ENCODE measurements at regions not wholly inside any gene's neighbourhood (a gene's known extent, or its start where the extent isn't known, plus 50 kb on each side); places are given as distances from the start of the nearest gene placed in this dataset.

DNA sequence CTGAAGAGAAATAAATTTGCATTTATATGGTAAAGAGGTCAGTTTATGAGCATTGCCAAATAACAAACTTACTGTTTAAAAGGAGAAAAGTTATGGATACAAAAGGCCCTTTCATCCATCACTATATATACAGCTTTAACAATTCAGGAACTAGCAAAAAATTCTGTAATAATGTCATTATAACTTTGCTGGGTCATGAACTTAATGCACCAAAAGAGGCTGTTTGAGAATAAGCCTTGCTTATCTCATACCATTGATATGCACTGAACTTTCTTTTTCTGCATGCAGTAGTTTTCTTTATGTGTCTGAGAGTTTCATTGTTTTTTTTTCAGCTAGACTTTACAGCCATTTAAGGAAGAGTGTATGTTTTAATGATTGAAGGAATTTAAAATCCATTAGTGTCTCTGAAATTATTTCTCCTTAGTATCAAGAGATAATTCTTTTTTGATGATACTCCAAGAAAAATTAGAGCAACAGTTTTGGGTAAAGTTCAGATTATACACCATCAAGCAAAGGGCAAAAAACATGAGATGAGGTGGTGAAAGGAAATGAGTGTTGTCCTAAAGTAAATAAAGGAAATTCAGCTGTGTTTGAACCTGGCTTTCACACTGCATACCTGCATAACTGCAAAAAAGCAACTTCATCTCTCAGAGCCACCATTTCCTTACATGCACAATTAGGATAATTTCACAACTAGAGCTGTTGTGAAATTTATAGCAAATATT lies 188.2 kb upstream of the ANO3 start:
- Histone ChIP-seq H3K27me3 (ENCODE audit: insufficient read depth, low read length, poor library complexity) (no peaks in the 10 kb centered on the region), H3K79me2 (ENCODE audit: insufficient read depth, low read length) (no peaks in the 10 kb centered on the region), H3K4me2 (ENCODE audit: insufficient read depth, low read length) (no peak overlapping the region), H3K9ac (ENCODE audit: low read depth, low read length) (no peak overlapping the region), H3K4me3 (ENCODE audit: low read depth in 1 of 2, low read length in 2 of 2) (no peak overlapping the region), H3K27ac (ENCODE audit: low read length) (no peak overlapping the region), H3K4me1 (ENCODE audit: insufficient read depth, low read length) (no peaks in the 10 kb centered on the region), H4K20me1 (ENCODE audit: insufficient read depth, low read length) (no peaks in the 10 kb centered on the region), H2AFZ (ENCODE audit: low read depth, low read length) (no peak overlapping the region), H3K9me3 (ENCODE audit: insufficient read depth, low read length, severe bottlenecking) (no peaks in the 10 kb centered on the region), H3K36me3 (ENCODE audit: insufficient read depth, low read length) (no peaks in the 10 kb centered on the region)
- DNase-seq (no peak), ATAC-seq (ENCODE audit: insufficient read depth, low read depth) (no peak)
- no peak for TF ChIP-seq EZH2 (IDR thresholded peaks at IDR 0.05; ENCODE audit: borderline replicate concordance, low read depth, low read length, severe bottlenecking)
- TF ChIP-seq, protein P1, sequence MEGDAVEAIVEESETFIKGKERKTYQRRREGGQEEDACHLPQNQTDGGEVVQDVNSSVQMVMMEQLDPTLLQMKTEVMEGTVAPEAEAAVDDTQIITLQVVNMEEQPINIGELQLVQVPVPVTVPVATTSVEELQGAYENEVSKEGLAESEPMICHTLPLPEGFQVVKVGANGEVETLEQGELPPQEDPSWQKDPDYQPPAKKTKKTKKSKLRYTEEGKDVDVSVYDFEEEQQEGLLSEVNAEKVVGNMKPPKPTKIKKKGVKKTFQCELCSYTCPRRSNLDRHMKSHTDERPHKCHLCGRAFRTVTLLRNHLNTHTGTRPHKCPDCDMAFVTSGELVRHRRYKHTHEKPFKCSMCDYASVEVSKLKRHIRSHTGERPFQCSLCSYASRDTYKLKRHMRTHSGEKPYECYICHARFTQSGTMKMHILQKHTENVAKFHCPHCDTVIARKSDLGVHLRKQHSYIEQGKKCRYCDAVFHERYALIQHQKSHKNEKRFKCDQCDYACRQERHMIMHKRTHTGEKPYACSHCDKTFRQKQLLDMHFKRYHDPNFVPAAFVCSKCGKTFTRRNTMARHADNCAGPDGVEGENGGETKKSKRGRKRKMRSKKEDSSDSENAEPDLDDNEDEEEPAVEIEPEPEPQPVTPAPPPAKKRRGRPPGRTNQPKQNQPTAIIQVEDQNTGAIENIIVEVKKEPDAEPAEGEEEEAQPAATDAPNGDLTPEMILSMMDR (IDR thresholded peaks at IDR 0.05; ENCODE audit: borderline replicate concordance, extremely low read depth, low read length, poor library complexity, severe bottlenecking): no peak

DNA sequence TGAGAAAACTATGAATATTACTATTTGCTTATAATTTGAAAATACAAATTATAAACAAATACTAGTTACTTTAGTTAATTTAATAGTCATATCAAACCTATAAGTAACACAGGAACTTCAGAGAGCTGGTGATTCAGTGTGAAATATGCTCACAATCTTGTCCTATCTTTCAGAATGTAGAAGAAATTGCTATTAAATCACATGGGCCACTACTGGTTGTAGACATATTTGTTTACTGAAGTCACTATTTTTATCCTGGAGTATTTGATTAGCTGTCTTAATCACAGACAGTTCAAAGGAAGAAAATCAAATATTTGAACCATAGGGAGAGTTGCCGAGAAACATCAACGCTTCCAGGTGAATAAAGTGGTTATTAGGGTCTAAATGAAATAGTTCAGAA lies 187.6 kb upstream of the ANO3 start:
- H3K4me2 ChIP-seq (ENCODE audit: insufficient read depth, low read length): no peak overlapping the region
- H3K27ac ChIP-seq (ENCODE audit: low read length): no peak overlapping the region
- no peaks in the 10 kb centered on the region for H3K79me2 ChIP-seq (ENCODE audit: insufficient read depth, low read length)
- no peak overlapping the region for H2AFZ ChIP-seq (ENCODE audit: low read depth, low read length)
- no peak for DNase-seq
- no peaks in the 10 kb centered on the region for H3K36me3 ChIP-seq (ENCODE audit: insufficient read depth, low read length)
- H3K4me3 ChIP-seq (ENCODE audit: low read depth in 1 of 2, low read length in 2 of 2): no peak overlapping the region
- no peaks in the 10 kb centered on the region for H4K20me1 ChIP-seq (ENCODE audit: insufficient read depth, low read length)
- H3K27me3 ChIP-seq (ENCODE audit: insufficient read depth, low read length, poor library complexity): no peaks in the 10 kb centered on the region
- TF ChIP-seq EZH2 (IDR thresholded peaks at IDR 0.05; ENCODE audit: borderline replicate concordance, low read depth, low read length, severe bottlenecking): no peak
- TF ChIP-seq, protein P1 (IDR thresholded peaks at IDR 0.05; ENCODE audit: borderline replicate concordance, extremely low read depth, low read length, poor library complexity, severe bottlenecking): no peak
- no peak for ATAC-seq (ENCODE audit: insufficient read depth, low read depth)
- H3K9me3 ChIP-seq (ENCODE audit: insufficient read depth, low read length, severe bottlenecking): no peaks in the 10 kb centered on the region
- H3K4me1 ChIP-seq (ENCODE audit: insufficient read depth, low read length): no peaks in the 10 kb centered on the region
- H3K9ac ChIP-seq (ENCODE audit: low read depth, low read length): no peak overlapping the region

DNA sequence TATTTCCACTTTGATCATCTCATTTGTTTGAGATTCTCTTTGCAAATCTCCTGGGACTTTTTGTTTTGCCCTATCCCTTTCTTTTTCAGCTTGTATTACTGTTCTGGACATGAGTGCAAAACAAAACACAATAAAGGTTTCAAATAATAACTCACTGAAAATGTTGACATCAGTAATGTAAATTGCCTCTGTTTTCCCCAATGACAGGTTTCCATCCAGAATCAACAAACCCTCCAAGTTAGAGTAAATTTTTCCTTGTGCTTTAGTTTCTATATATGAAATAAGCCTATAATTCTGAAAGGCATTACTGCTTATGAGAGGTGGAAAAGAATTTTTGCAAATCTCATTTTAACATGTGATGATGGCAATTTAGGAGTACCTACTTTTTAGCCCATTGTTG lies 187.0 kb upstream of the ANO3 start:
- H3K79me2 ChIP-seq (ENCODE audit: insufficient read depth, low read length): no peaks in the 10 kb centered on the region
- no peak overlapping the region for H3K4me3 ChIP-seq (ENCODE audit: low read depth in 1 of 2, low read length in 2 of 2)
- TF ChIP-seq, protein P1 (IDR thresholded peaks at IDR 0.05; ENCODE audit: borderline replicate concordance, extremely low read depth, low read length, poor library complexity, severe bottlenecking): no peak
- TF ChIP-seq EZH2 (IDR thresholded peaks at IDR 0.05; ENCODE audit: borderline replicate concordance, low read depth, low read length, severe bottlenecking): no peak
- no peak overlapping the region for H3K27ac ChIP-seq (ENCODE audit: low read length)
- no peak for ATAC-seq (ENCODE audit: insufficient read depth, low read depth)
- no peaks in the 10 kb centered on the region for H3K9me3 ChIP-seq (ENCODE audit: insufficient read depth, low read length, severe bottlenecking)
- no peak overlapping the region for H2AFZ ChIP-seq (ENCODE audit: low read depth, low read length)
- no peak overlapping the region for H3K9ac ChIP-seq (ENCODE audit: low read depth, low read length)
- no peaks in the 10 kb centered on the region for H3K27me3 ChIP-seq (ENCODE audit: insufficient read depth, low read length, poor library complexity)
- DNase-seq: no peak
- no peaks in the 10 kb centered on the region for H3K4me1 ChIP-seq (ENCODE audit: insufficient read depth, low read length)
- no peaks in the 10 kb centered on the region for H3K36me3 ChIP-seq (ENCODE audit: insufficient read depth, low read length)
- no peak overlapping the region for H3K4me2 ChIP-seq (ENCODE audit: insufficient read depth, low read length)
- no peaks in the 10 kb centered on the region for H4K20me1 ChIP-seq (ENCODE audit: insufficient read depth, low read length)

Data from DND-41 (cell line).